GM23248 (cell line): ENCODE measurements at regions not wholly inside any gene's neighbourhood (a gene's known extent, or its start where the extent isn't known, plus 50 kb on each side); places are given as distances from the start of the nearest gene placed in this dataset.

ENCODE experiments used
- EZH2 ChIP-seq: fragments of 200-600 bp; sonication (generic); IDR thresholded peaks from 2 replicates; pipeline ENCODE4 v1.6.1; 2018; ENCODE audit warnings: antibody characterized with exemption, mild to moderate bottlenecking; ENCODE audit not compliant: insufficient read depth, poor library complexity, severe bottlenecking
- EZH2phosphoT487 ChIP-seq: fragments of 200-600 bp; sonication (generic); IDR thresholded peaks from 2 replicates; pipeline ENCODE4 v1.6.1; 2018; ENCODE audit warnings: antibody characterized with exemption, moderate library complexity, mild to moderate bottlenecking, low read depth; ENCODE audit not compliant: insufficient read depth

- TF ChIP-seq EZH2 (no peak), EZH2phosphoT487 (no peak)
These were observed 93.9 kb upstream of the API5 start for GRCh38 chr11:43217849-43218248.
